ENCODE measurements at regions not wholly inside any gene's neighbourhood (a gene's known extent, or its start where the extent isn't known, plus 50 kb on each side); places are given as distances from the start of the nearest gene placed in this dataset.

DNA sequence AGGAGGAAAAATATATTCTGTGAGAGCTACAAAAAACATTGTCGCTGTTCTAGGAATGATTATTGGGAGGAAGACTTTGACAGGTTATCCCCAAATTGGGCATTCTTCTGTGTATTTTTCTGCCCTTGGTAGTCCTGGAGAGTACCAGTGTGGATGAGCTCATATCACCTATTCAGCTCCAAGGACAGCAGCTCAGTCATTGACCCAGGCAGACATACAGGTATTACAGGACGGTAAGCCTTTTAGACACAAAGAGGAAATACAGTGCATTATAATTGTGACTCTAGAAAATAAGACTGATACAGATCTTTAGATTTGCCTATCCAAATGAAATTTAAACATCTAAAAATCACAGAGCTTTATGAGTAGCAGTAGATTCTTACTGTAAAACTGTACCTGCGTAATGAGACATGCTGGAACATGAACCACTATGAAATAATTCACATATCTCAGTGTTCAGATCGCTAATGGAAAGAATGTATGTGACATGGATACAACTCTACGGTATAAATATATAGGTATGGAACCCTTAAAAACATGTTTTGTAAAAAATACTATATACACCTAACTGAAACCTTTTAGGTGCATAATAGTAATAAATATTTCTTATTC is 56.0 kb downstream of the PLK2 start:
- DNase-seq (ENCODE audit: low read depth, low spot score) = no peak
- no peak overlapping the region for H3K4me3 ChIP-seq (ENCODE audit: low read length)

- H3K4me3 ChIP-seq (ENCODE audit: low read length) = no peak overlapping the region
- no peak for DNase-seq (ENCODE audit: low read depth, low spot score)
Observed at GRCh38 chr5:58401701-58402100, 58.2 kb downstream of the PLK2 start.

DNA sequence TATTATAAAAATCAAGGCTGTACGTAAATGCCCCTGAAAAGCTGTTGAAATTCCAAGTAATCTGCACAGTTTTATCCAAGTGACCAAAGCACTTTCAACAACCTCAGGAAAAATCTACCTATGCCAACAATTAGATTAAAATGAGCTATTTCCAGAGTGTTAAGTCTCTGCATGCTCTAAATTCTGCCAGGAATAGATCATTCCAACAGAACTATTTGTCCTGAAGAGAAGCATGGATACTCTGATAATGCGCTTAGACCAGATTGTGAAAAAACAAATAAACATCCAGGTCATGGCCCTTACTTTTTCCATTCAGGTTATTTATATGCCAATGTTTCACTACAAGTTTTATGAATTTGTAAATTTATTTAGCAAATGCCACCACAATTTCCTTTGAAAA is 59.1 kb downstream of the PLK2 start:
- no peak overlapping the region for H3K4me3 ChIP-seq (ENCODE audit: low read length)
- no peak for DNase-seq (ENCODE audit: low read depth, low spot score)

DNA sequence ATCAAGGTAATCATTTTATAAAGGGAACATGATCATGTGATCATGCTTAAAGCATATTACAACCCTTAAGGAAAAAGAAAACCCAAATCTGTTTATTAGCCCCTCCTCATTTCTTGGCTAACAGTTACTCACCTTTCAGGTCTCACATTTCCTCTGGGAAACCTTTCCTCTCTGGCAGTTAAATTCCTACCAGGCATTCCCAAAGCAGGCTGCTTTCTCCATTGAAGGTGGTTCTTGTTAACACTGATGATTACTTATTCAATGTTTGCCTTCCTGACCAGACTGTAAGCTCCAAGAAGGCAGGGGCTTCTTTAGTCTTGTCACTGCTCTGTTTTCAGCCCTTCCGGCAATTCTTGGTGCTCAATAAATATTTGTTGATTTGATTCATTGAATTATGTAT is 59.9 kb downstream of the PLK2 start:
- DNase-seq (ENCODE audit: low read depth, low spot score) = no peak
- H3K4me3 ChIP-seq (ENCODE audit: low read length) = no peak overlapping the region

- no peak for DNase-seq (ENCODE audit: low read depth, low spot score)
- no peak overlapping the region for H3K4me3 ChIP-seq (ENCODE audit: low read length)
Observed at GRCh38 chr5:58394339-58394738, 65.5 kb downstream of the PLK2 start.

- no peak overlapping the region for H3K4me3 ChIP-seq (ENCODE audit: low read length)
- DNase-seq (ENCODE audit: low read depth, low spot score) = no peak
Observed at GRCh38 chr5:58393716-58394115, 66.2 kb downstream of the PLK2 start.

DNA sequence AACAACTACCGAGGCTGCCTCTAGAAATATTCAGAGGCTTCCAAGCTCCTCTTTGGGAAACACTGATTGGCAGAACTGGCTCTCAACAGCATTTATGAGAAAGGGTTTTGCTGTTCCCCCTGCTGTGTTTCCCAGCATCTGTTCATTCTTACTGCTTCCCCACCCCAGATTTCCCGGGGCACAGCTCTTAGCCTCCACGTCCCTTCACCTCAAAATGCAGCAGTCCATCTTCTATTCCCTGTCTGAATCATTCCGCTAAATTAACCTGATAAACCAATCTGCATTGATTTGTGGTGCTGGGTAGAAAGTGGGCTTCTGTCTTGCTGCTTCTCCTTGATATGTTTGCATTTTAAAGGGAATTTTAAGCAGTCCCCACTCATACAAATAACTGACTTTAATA is 67.4 kb downstream of the PLK2 start:
- H3K4me3 ChIP-seq (ENCODE audit: low read length) = no peak overlapping the region
- no peak for DNase-seq (ENCODE audit: low read depth, low spot score)

- no peak for DNase-seq (ENCODE audit: low read depth, low spot score)
- H3K4me3 ChIP-seq (ENCODE audit: low read length) = no peak overlapping the region
Observed at GRCh38 chr5:58383448-58383847, 76.4 kb downstream of the PLK2 start.

GRCh38 chr5:58382131-58382534 is 77.8 kb downstream of the PLK2 start:
- no peak overlapping the region for H3K4me3 ChIP-seq (ENCODE audit: low read length)
- DNase-seq (ENCODE audit: low read depth, low spot score) = no peak

- no peak for DNase-seq (ENCODE audit: low read depth, low spot score)
- H3K4me3 ChIP-seq (ENCODE audit: low read length) = no peak overlapping the region
Observed at GRCh38 chr5:58381566-58381965, 78.3 kb downstream of the PLK2 start.

DNA sequence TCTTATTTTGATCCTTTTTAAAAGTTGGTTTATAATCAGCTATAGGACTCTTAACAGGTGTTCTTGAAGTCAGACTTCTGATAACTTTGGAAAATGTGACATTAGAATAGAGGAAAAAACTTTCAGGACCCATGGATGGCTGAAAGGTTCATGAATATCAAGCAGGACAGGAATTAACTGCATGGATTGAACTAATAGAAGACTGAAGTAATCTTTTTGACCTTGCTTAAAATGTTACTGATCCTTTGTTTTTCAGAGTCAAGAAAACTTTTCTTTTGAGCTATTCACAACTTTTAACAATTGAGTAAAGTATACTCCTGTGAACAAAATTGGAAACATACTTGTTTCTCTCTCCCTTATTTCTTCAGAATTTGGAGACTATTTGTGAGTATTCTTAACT is 79.2 kb downstream of the PLK2 start:
- DNase-seq (ENCODE audit: low read depth, low spot score) = no peak
- no peak overlapping the region for H3K4me3 ChIP-seq (ENCODE audit: low read length)

DNA sequence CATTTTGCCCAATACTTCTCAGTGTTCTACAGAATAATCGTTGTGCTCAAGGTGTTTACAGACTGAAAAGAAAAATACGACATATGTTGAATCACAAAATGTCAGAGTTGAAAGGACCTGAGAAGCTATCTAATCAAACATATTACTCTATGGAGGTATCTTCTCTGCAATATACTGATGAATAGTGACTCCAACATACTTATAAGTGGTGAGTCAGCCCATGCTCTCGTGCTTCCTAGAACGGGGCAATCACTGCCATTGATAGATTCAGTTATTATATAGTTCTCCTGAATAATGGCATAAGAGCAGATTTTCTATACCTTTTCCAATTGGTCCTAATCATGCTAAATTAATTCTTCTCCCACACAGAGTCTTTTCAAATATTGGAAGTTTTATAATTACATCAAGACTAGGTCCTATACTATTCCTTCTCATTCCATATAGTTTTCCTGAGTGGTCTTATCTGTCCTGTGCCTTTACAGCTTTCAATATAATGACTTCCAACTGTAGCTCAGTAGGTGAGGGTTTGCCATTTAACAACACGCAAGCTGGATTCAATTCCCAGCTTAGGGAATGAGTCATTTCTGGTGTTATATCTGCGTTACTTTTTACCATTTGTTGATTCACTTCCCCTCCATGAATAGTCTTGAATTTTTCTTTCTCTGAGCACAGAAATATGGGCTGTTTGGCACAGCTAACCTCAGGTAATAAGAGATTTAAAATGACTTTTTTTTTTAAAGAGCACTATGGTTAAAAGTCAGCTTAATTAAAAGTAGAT is 81.1 kb downstream of the PLK2 start:
- no peak for DNase-seq (ENCODE audit: low read depth, low spot score)
- H3K4me3 ChIP-seq (ENCODE audit: low read length) = no peak overlapping the region

DNA sequence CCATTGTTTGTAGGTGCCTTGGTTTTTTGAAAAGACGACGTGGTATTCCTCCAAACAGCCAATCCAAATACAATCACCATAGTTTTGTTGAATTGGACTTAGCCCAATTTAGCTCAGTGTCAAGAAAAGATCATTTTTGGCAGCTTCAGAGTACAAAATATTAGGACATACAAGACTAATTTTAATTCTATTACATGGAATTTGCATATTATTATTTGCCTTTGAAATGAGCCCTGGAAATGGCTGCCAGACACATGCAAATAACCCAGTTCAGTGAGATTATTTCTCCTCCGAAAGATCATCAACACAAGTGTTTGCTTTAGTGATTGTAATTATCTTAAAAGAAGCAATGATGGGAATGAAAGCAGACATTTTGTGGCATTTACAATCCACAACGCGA is 89.3 kb downstream of the PLK2 start:
- no peak for DNase-seq (ENCODE audit: low read depth, low spot score)
- no peak overlapping the region for H3K4me3 ChIP-seq (ENCODE audit: low read length)

DNA sequence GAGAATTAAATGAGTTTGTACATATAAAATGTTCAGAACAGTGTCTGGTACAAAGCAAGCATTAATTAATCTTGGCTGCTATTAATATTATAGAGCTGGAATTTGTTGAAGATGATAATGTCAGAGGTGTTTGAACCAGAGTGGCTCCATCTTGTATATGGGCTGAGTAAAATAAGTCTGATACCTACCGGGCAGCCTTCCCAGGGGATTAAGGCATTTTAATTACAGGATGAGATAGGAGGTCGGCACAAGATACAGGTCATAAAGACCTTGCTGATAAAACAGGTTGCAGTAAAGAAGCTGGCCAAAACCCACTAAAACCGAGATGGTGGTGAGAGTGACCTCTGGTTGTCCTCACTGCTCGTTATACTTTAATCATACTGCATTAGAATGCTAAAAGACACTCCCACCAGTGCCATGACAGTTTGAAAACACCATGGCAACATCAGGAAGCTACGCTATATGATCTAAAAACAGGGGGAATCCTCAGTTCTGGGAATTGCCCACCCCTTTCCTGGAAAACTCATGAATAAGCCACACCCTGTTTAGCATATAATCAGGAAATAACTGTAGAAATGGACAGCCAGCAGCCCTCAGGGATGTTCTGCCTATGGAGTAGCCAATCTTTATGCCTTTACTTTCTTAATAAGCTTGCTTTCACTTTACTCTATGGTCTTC is 90.2 kb downstream of the PLK2 start:
- H3K4me3 ChIP-seq (ENCODE audit: low read length) = no peak overlapping the region
- DNase-seq (ENCODE audit: low read depth, low spot score) = no peak

DNA sequence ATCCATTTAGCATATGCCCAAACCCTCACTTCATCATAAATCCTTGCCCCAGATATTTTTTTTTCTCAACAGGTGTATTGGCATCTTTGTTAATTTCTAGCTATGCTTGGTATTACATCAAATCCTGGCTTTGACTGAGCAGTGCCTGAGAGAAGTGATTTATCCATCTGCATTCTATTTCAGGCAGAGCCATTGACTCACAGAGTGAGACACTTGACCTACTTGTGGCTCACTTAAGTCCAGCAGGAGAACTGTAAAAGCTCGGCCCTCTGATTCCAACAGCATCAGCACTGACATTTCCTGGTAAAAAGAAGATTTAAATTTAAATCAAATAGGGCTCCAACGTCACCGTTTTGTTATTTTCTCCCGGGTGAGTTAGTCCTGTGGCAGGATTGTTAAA is 93.4 kb downstream of the PLK2 start:
- H3K4me3 ChIP-seq (ENCODE audit: low read length) = no peak overlapping the region

GRCh38 chr5:58365791-58366190 is 94.1 kb downstream of the PLK2 start:
- DNase-seq (ENCODE audit: low read depth, low spot score) = no peak
- no peak overlapping the region for H3K4me3 ChIP-seq (ENCODE audit: low read length)

More for the DNA sequence above, 93.4 kb downstream of the PLK2 start:
- DNase-seq (ENCODE audit: low read depth, low spot score) = no peak

GRCh38 chr5:58363461-58364249 is 96.2 kb downstream of the PLK2 start:
- DNase-seq (ENCODE audit: low read depth, low spot score) = no peak
- H3K4me3 ChIP-seq (ENCODE audit: low read length) = no peak overlapping the region

DNA sequence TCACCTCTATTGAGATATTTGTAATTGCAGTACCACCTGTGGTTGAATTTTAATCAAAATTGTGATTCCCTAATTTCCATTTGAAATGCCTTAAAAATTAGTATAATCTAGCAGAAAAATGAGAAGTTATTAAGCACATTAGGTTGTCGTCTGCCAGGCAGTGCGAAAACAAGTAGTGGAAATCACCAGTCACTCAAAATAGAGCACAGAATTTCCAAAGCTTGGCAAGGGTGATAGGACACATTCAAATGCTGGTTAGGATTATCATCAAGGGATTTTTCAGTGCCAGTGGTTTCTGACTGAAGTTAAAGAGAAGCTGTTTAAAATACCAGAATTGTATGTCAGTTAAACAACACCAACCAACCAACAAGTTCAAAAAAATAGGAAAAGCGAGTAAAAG is 97.8 kb downstream of the PLK2 start:
- no peak for DNase-seq (ENCODE audit: low read depth, low spot score)
- no peak overlapping the region for H3K4me3 ChIP-seq (ENCODE audit: low read length)

GRCh38 chr5:58360794-58361193 is 99.1 kb downstream of the PLK2 start:
- DNase-seq (ENCODE audit: low read depth, low spot score) = no peak

DNA sequence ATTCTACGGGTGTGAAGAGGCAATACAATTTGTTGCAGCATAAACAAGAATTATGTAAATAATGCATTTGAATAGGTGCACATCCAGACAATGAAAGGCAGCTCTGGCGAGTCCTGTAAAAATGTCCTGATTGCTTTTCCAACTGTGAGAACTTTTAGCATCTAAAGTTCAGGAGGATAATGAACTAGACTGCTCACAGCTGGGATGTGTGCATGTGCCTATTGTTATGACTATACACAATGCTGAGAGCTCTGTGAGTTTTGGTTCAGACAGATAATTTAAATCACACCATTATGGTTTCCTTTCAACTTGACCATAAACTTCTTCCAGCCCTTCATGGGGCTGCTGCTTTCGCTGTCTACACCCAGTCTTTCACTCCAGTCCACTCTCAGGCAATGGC is 99.9 kb downstream of the PLK2 start:
- no peak overlapping the region for H3K4me3 ChIP-seq (ENCODE audit: low read length)
- DNase-seq (ENCODE audit: low read depth, low spot score) = no peak

More at GRCh38 chr5:58360794-58361193, 99.1 kb downstream of the PLK2 start:
- H3K4me3 ChIP-seq (ENCODE audit: low read length) = no peak overlapping the region
